A549 (cell line): ENCODE measurements at regions not wholly inside any gene's neighbourhood (a gene's known extent, or its start where the extent isn't known, plus 50 kb on each side); places are given as distances from the start of the nearest gene placed in this dataset.

Experiments used
- CEBPB ChIP-seq, 2 experiments: fragments of >200 bp in 1 of 2; sonication (Bioruptor Twin) in 1 of 2; formaldehyde crosslinking in 1 of 2; IDR thresholded peaks; 2 replicates each; pipeline ENCODE4 v1.6.1; 2012 to 2016
- FOSL2 ChIP-seq, 2 experiments: fragments of 450-650 bp in 1 of 2; fragments of >200 bp in 1 of 2; sonication (Bioruptor Twin) in 1 of 2; formaldehyde crosslinking; IDR thresholded peaks; 2 replicates each; pipeline versions ENCODE4 v1.5.0 to v1.6.1; 2016 to 2020; ENCODE audit warnings: mild to moderate bottlenecking in 1 of 2, moderate library complexity in 1 of 2
- HDAC2 ChIP-seq: fragments of 200-600 bp; sonication (generic); IDR thresholded peaks from 2 replicates; pipeline ENCODE4 v1.6.1; 2016
- JUN ChIP-seq, 2 experiments: fragments of >200 bp; sonication (Bioruptor Twin); formaldehyde crosslinking; IDR thresholded peaks; 2 replicates in 1 of 2; 3 replicates in 1 of 2; pipeline ENCODE4 v1.6.1; 2016 to 2017
- RNF2 ChIP-seq: fragments of 200-600 bp; sonication (generic); IDR thresholded peaks from 2 replicates; pipeline ENCODE4 v1.6.1; 2016; ENCODE audit warnings: low read depth, mild to moderate bottlenecking, antibody characterized with exemption, moderate library complexity, borderline replicate concordance
- TP53 ChIP-seq: fragments of 250-450 bp; sonication (Bioruptor Pico); IDR thresholded peaks from 2 replicates; pipeline ENCODE4 v1.5.0; 2021; ENCODE audit warnings: mild to moderate bottlenecking, moderate library complexity
- TF ChIP-seq, protein P1 (sequence below): fragments of >200 bp; sonication (Bioruptor Twin); formaldehyde crosslinking; IDR thresholded peaks from 2 replicates; pipeline ENCODE4 v1.6.1; 2016

DNA sequence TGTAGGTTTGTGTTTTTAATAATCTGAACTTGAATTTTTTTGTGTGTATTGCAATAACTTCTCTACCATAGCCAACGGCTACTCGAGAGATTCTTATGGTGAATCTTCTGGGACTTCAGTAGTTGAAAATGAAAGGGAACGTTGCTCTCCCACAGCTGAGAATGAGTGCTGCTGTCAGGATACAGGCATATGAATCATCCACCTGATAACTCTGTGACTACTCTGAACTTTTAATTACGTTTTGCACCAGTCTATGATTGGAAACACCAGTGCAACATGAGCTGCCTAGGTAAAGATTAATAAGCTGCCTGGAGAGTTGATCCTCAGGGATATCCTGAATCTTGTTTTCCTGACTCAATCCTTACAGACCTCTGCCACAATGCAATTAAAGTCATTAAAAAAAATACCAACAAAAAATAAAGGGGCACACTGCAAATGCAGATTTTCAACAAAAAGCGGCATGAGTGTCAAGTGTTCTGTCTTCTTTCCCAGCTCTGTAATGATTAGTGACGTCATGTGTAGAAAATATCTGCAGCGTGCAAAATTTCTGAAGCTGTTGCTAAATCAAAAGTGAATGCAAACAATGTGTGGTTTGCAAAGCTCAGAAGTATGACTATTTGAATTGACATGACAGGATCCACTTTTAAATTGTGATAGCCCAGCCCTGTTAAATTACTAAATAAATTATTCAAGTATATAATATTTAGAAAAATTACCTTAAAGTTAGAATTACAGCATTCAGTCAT lies 432.2 kb downstream of the HTR1B start:
- TF ChIP-seq TP53, result no peak
- no peak for TF ChIP-seq RNF2
- TF ChIP-seq JUN (IDR thresholded peaks at IDR 0.05), result no peak
- TF ChIP-seq HDAC2, result no peak
- TF ChIP-seq CEBPB (IDR thresholded peaks at IDR 0.05), result no peak
- TF ChIP-seq, protein P1, sequence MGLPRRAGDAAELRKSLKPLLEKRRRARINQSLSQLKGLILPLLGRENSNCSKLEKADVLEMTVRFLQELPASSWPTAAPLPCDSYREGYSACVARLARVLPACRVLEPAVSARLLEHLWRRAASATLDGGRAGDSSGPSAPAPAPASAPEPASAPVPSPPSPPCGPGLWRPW, result no peak
- TF ChIP-seq FOSL2 (IDR thresholded peaks at IDR 0.05), result no peak
- TF ChIP-seq FOSL2 (CRISPR knock-in tag; IDR thresholded peaks at IDR 0.05), result no peak
